Mucosa of descending colon (tissue), 3 donors: ENCODE measurements at regions not wholly inside any gene's neighbourhood (a gene's known extent, or its start where the extent isn't known, plus 50 kb on each side); places are given as distances from the start of the nearest gene placed in this dataset.
A peak's percentile ranks its signal among the peaks of the same experiment; 100 is the strongest.

Source experiments
- ATAC-seq: fragments of 200-7000 bp; cut with Tn5 transposase; one replicate; pipeline ENCODE4 v1.9.1; 2020; ENCODE audit warnings: mild to moderate bottlenecking, moderate library complexity
- DNase-seq, 3 donors: peaks; one replicate each; pipeline ENCODE4 v3.0.0-alpha.2; 2020
- H3K36me3 ChIP-seq: fragments of 200-600 bp; one replicate; pipeline ENCODE4 v1.8.0; 2021; ENCODE audit warnings: low read depth, mild to moderate bottlenecking
- H3K4me1 ChIP-seq: fragments of 200-600 bp; one replicate; pipeline ENCODE4 v1.8.0; 2021; ENCODE audit warnings: low read depth, mild to moderate bottlenecking
- H3K4me3 ChIP-seq: fragments of 200-600 bp; one replicate; pipeline ENCODE4 v1.8.0; 2021; ENCODE audit warnings: mild to moderate bottlenecking
- H3K9me3 ChIP-seq: fragments of 200-600 bp; one replicate; pipeline ENCODE4 v1.8.0; 2021; ENCODE audit warnings: mild to moderate bottlenecking
- CTCF ChIP-seq: fragments of 200-600 bp; IDR thresholded peaks from one replicate; pipeline ENCODE4 v1.8.0; 2022; ENCODE audit warnings: antibody characterized with exemption, mild to moderate bottlenecking
- intact Hi-C, 2 donors: fragments of 100-400 bp; cut with DNase I in 1 of 2; cut with micrococcal nuclease in 1 of 2; formaldehyde crosslinking; loops; one replicate each; pipeline versions ENCODE4 v1.11.0 to v1.11.1; 2022; cut with DNase I, micrococcal nuclease
- donor health status: DM: no; HTN: no; CAD: no; lungs with moderate emphysema.
- donor health status: DM: no; HTN: no; CAD: no.
- donor health status: DM: no; HTN: yes; CAD: no.

GRCh38 chr9:135279385-135279784 lies 191.9 kb downstream of the OLFM1 start:
- DNase-seq, result peak in 1 of 3 donors; percentile 16
- Histone ChIP-seq H3K4me1 (no peaks in the 10 kb centered on the region), H3K36me3 (no peaks in the 10 kb centered on the region), H3K4me3 (no peak overlapping the region), H3K9me3 (no peaks in the 10 kb centered on the region)
- no peak for TF ChIP-seq CTCF
- no peak for ATAC-seq
- intact Hi-C loops, result no loop called here

GRCh38 chr9:135279834-135280393 lies 192.4 kb downstream of the OLFM1 start:
- ATAC-seq (no peak), DNase-seq (peak in 1 of 3 donors; percentile 36)
- Histone ChIP-seq H3K36me3 (no peaks in the 10 kb centered on the region), H3K4me3 (no peak overlapping the region), H3K4me1 (no peaks in the 10 kb centered on the region), H3K9me3 (no peaks in the 10 kb centered on the region)
- intact Hi-C loops, result no loop called here
- TF ChIP-seq CTCF, result no peak

- intact Hi-C loops, result no loop called here
- Histone ChIP-seq H3K4me1 (no peaks in the 10 kb centered on the region), H3K36me3 (no peaks in the 10 kb centered on the region), H3K9me3 (no peaks in the 10 kb centered on the region), H3K4me3 (no peak overlapping the region)
- no peak for ATAC-seq
- DNase-seq, result peak in 1 of 3 donors; percentile 8
- no peak for TF ChIP-seq CTCF
Measured at GRCh38 chr9:135280666-135281065, 193.2 kb downstream of the OLFM1 start.

- no peak for ATAC-seq
Measured at GRCh38 chr9:135281151-135281550, 193.7 kb downstream of the OLFM1 start.

GRCh38 chr9:135281791-135282737 lies 194.6 kb downstream of the OLFM1 start:
- Histone ChIP-seq H3K4me1 (no peaks in the 10 kb centered on the region), H3K4me3 (no peak overlapping the region), H3K36me3 (no peaks in the 10 kb centered on the region), H3K9me3 (no peaks in the 10 kb centered on the region)
- intact Hi-C loops, result no loop called here
- DNase-seq (peak; percentile 74 to 91 (median 85)), ATAC-seq (peak; percentile 85)
- no peak for TF ChIP-seq CTCF

More at GRCh38 chr9:135281151-135281550, 193.7 kb downstream of the OLFM1 start:
- intact Hi-C loops, result no loop called here
- H3K4me3 ChIP-seq, result no peak overlapping the region
- H3K9me3 ChIP-seq, result no peaks in the 10 kb centered on the region
- DNase-seq, result peak in 1 of 3 donors; percentile 40
- no peaks in the 10 kb centered on the region for H3K4me1 ChIP-seq
- no peak for TF ChIP-seq CTCF
- no peaks in the 10 kb centered on the region for H3K36me3 ChIP-seq
